AG10803 (cell line): ENCODE measurements at regions not wholly inside any gene's neighbourhood (a gene's known extent, or its start where the extent isn't known, plus 50 kb on each side); places are given as distances from the start of the nearest gene placed in this dataset.
"Not testable (repeated sequence)": the region's sequence is repeated elsewhere in the genome, so short reads cannot be mapped to it uniquely, and the experiment has no call there.

Experiments used
- DNase-seq: peaks from one replicate; pipeline ENCODE4 v3.0.0; 2010; ENCODE audit warnings: low read depth
- H3K4me3 ChIP-seq: 2 replicates; pipeline ENCODE4 v1.5.1; 2011; ENCODE audit warnings: mild to moderate bottlenecking, low read length, control low read depth
- TF ChIP-seq, protein P1 (sequence below): conservative IDR thresholded peaks from 2 replicates; pipeline ENCODE4 v1.5.1; 2011; ENCODE audit warnings: mild to moderate bottlenecking, low read length, control low read depth, inconsistent platforms

DNA sequence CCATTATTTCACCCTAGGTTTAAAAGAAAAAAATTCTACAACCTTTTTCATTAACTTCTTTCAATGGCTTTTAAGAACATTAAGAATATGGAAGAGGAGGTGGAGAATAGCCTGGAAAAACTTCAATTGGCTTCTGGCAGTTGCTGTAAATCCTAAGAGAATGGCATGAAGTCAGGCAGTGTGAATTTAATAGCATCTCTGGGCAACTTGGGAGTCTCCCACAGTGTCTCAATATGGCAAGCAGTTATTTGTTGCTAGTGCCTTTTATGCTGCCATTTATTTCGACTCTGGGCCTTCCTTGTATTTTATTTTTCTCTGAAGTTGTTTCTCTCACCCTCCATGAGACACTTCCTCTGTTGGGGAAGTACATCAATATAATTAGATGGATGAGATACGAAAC lies 322.1 kb downstream of the CBLL2 start:
- TF ChIP-seq, protein P1, sequence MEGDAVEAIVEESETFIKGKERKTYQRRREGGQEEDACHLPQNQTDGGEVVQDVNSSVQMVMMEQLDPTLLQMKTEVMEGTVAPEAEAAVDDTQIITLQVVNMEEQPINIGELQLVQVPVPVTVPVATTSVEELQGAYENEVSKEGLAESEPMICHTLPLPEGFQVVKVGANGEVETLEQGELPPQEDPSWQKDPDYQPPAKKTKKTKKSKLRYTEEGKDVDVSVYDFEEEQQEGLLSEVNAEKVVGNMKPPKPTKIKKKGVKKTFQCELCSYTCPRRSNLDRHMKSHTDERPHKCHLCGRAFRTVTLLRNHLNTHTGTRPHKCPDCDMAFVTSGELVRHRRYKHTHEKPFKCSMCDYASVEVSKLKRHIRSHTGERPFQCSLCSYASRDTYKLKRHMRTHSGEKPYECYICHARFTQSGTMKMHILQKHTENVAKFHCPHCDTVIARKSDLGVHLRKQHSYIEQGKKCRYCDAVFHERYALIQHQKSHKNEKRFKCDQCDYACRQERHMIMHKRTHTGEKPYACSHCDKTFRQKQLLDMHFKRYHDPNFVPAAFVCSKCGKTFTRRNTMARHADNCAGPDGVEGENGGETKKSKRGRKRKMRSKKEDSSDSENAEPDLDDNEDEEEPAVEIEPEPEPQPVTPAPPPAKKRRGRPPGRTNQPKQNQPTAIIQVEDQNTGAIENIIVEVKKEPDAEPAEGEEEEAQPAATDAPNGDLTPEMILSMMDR = no peak
- no peak overlapping the region for H3K4me3 ChIP-seq
- no peak for DNase-seq

- no peak overlapping the region for H3K4me3 ChIP-seq
- TF ChIP-seq, protein P1 = no peak
Measured at GRCh38 chrX:22603060-22603459, 330.3 kb downstream of the CBLL2 start.

DNA sequence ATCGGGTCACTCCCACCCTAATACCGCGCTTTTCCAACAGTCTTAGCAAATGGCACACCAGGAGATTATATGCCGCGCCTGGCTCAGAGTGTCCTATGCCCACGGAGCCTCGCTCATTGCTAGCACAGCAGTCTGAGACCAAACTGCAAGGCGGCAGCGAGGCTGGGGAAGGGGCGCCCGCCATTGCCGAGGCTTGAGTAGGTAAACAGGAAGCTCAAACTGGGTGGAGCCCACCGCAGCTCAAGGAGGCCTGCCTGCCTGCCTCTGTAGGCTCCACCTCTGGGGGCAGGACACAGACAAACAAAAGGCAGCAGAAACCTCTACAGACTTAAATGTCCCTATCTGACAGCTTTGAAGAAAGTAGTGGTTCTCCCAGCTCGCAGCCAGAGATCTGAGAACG lies 336.7 kb downstream of the CBLL2 start:
- H3K4me3 ChIP-seq, DNase-seq: not testable (repeated sequence)

More at GRCh38 chrX:22603060-22603459, 330.3 kb downstream of the CBLL2 start:
- no peak for DNase-seq

GRCh38 chrX:22616867-22617266 lies 344.2 kb downstream of the CBLL2 start:
- no peak for DNase-seq
- TF ChIP-seq, protein P1 = no peak
- H3K4me3 ChIP-seq = no peak overlapping the region

DNA sequence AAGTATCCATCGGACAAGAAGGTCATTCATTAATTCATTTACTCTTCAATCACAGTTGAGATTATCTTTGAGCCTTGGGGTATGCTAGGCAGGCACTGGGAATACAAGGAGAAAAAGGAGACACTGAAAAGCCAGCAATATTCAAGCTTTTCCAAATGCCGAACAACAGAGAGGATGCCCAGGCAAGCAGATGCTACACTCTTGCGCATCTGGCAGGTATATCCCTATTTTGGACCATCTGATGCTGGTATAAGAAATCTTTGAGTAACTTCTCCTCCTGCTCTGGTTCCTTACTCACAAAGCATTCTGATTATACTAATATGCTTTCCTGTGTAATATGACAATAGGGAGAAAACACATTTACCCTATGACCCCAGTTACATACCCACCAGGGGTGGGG lies 354.9 kb downstream of the CBLL2 start:
- no peak for DNase-seq
- TF ChIP-seq, protein P1 = no peak
- no peak overlapping the region for H3K4me3 ChIP-seq

DNA sequence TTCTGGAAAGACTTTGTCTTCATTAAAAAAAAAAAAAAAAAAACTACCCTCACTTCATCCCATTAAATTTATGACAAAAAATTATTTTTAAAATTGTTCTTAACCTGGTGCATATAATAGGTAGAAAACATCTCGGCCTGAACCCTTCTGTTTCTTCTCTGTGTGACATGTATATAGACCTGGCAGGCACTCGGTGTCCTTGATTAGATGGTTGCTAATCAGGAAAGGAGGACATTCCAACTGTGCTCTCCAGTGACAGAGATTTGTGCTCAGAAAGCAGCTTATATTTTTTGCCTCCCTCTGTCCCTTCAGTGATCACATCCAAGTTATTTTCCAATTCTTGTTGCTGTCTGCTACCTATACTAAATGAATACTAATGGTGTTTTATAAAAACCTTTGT lies 355.6 kb downstream of the CBLL2 start:
- no peak for DNase-seq
- H3K4me3 ChIP-seq = no peak overlapping the region
- TF ChIP-seq, protein P1 = no peak

DNA sequence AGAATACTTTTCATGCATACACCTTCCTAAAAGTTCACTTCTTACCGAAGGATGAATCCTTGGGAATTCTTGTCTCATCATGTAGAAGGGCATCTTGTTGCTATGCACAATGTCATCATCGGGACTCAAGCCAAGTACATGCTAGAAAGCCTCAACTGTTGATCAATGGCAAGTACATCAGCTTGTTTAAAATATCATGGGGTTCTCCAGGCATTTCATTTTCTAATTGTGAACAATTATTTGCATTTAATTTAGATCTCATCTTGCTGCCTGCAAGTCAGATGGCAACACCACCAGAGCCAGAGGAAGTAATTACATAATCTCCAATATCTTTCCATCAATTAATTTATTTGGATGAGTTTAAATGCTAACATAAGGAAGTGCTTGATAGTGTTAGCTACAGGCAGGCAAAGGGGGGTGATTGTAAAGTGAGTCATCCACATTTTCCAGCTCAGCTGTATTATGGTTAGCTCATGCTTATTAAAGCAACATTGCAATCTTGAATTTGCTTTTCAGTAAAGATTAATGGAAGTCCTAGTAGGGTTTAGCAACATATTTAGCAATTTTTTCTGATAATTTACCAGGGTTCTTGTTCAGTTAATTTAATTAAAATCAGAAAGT lies 356.5 kb downstream of the CBLL2 start:
- peak; percentile 48 for DNase-seq
- H3K4me3 ChIP-seq = no peak overlapping the region
- TF ChIP-seq, protein P1 = no peak

DNA sequence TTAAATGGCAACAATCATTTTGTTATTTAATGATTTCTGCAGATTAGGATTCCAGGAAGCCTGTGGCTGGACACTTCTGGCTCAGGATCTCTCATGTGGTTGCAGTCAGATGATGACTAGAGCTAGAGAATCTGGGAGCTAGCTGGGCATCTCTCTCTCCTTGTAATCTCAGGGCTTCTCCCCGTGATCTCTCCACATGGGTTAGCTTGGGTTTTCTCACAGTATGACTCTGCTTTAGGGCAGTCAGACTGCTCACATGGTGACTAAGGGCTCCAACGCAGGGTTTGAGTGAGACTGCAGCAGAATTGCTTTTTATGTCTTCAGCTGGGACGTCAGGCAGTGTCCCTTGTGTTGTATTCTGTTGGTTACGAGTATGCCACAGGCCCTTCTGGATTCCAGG lies 361.4 kb downstream of the CBLL2 start:
- no peak overlapping the region for H3K4me3 ChIP-seq
- TF ChIP-seq, protein P1 = no peak
- peak; percentile 64 for DNase-seq
